Pancreas (tissue), 10 donors: ENCODE measurements at regions not wholly inside any gene's neighbourhood (a gene's known extent, or its start where the extent isn't known, plus 50 kb on each side); places are given as distances from the start of the nearest gene placed in this dataset.

Source experiments
- ATAC-seq, 4 donors: fragments of 200-7000 bp; cut with Tn5 transposase; one replicate each; pipeline versions ENCODE4 v1.8.0 to v1.9.1; 2020; ENCODE audit warnings: mild to moderate bottlenecking in 4 of 4, moderate library complexity in 4 of 4
- DNase-seq, 6 donors: peaks; one replicate each; pipeline ENCODE4 v3.0.0-alpha.2; 2020
- FAIRE-seq: peaks from 2 replicates; lab custom pipeline; 2012; peaks lifted over from hg19 to GRCh38; lab: Jason Lieb, UNC
- H3K27ac ChIP-seq, 4 donors: fragments of 200-600 bp; sonication (generic); 1 replicate in 3 of 4; 2 replicates in 1 of 4; pipeline versions ENCODE4 v1.5.0 to v1.8.0; 2020
- H3K27me3 ChIP-seq, 4 donors: fragments of 200-600 bp; one replicate each; pipeline ENCODE4 v1.8.0; 2021
- H3K36me3 ChIP-seq, 3 donors: fragments of 200-600 bp; sonication (generic) in 1 of 3; one replicate each; pipeline versions ENCODE4 v1.5.0 to v1.8.0; 2020 to 2021
- H3K4me1 ChIP-seq, 3 donors: fragments of 200-600 bp; one replicate each; pipeline ENCODE4 v1.8.0; 2021
- H3K4me3 ChIP-seq, 4 donors: fragments of 200-600 bp; sonication (generic) in 2 of 4; one replicate each; pipeline versions ENCODE4 v1.5.0 to v1.8.0; 2020 to 2021
- H3K9me3 ChIP-seq, 4 donors: fragments of 200-600 bp; one replicate each; pipeline ENCODE4 v1.8.0; 2021
- CTCF ChIP-seq, 4 donors: fragments of 200-600 bp; sonication (generic) in 3 of 4; IDR thresholded peaks; one replicate each; pipeline versions ENCODE4 v1.5.0 to v1.8.0; 2021; ENCODE audit warnings: antibody characterized with exemption in 4 of 4
- WGBS, 2 donors: extraction: QIAGEN DNeasy Blood & Tissue Kit; methylation state at CpG; one replicate each; pipeline ENCODE4 v1.1.7; 2013; 5-methylcytosine and 5-hydroxymethylcytosine counted together
- intact Hi-C, 3 donors: fragments of 100-400 bp; cut with DNase I; formaldehyde crosslinking; loops; one replicate each; pipeline versions ENCODE4 v1.11.1 to v1.14.2; 2022
- donor health status: healthy with polysubstance abuse.
- donor health status: DM: no; HTN: no; CAD: no; lungs with moderate emphysema.
- donor health status: DM: no; HTN: no; CAD: no.
- donor health status: control.
- donor health status: control.
- donor health status: Bipolar disorder and iron deficiency.
- donor health status: DM: yes; HTN: yes; CAD: no.
- donor health status: DM: no; HTN: no; CAD: no.
- donor health status: DM: no; HTN: no; CAD: no.
- donor health status: DM: yes; HTN: yes; CAD: no.

- H3K4me3 ChIP-seq = no peak overlapping the region
- DNase-seq (no peak), ATAC-seq (peak in 2 of 4 donors; percentile 57 to 77)
These were observed 74.7 kb downstream of the SC5D start for GRCh38 chr11:121367001-121367843.

GRCh38 chr11:121367844-121368225 lies 75.3 kb downstream of the SC5D start:
- WGBS, 2 donors = 35 to 46% methylated on average over 2 of the region's 2 CpGs
- H3K27ac ChIP-seq = no peak overlapping the region
- FAIRE-seq (no peak), DNase-seq (no peak), ATAC-seq (no peak)
- no peaks in the 10 kb centered on the region for H3K4me1 ChIP-seq
- H3K9me3 ChIP-seq = no peaks in the 10 kb centered on the region
- H3K4me3 ChIP-seq = no peak overlapping the region
- H3K27me3 ChIP-seq = no peaks in the 10 kb centered on the region
- intact Hi-C loops = no loop called here
- no peaks in the 10 kb centered on the region for H3K36me3 ChIP-seq
- no peak for TF ChIP-seq CTCF (IDR thresholded peaks at IDR 0.05)

More at GRCh38 chr11:121367001-121367843, 74.7 kb downstream of the SC5D start:
- Histone ChIP-seq H3K9me3 (no peaks in the 10 kb centered on the region), H3K27me3 (no peaks in the 10 kb centered on the region), H3K27ac (no peak overlapping the region), H3K36me3 (no peaks in the 10 kb centered on the region), H3K4me1 (no peaks in the 10 kb centered on the region)
- no peak for TF ChIP-seq CTCF (IDR thresholded peaks at IDR 0.05)
- no peak for FAIRE-seq
- WGBS, 2 donors = 54 to 65% methylated on average over 8 of the region's 8 CpGs
- intact Hi-C loops = no loop called here

GRCh38 chr11:121368364-121369240 lies 76.0 kb downstream of the SC5D start:
- H3K27ac ChIP-seq = no peak overlapping the region
- H3K4me1 ChIP-seq = no peaks in the 10 kb centered on the region
- DNase-seq (no peak), FAIRE-seq (no peak), ATAC-seq (no peak)
- no peaks in the 10 kb centered on the region for H3K27me3 ChIP-seq
- H3K36me3 ChIP-seq = no peaks in the 10 kb centered on the region
- H3K9me3 ChIP-seq = no peaks in the 10 kb centered on the region
- no peak for TF ChIP-seq CTCF (IDR thresholded peaks at IDR 0.05)
- no peak overlapping the region for H3K4me3 ChIP-seq
- WGBS, 2 donors = 23 to 30% methylated on average over 8 of the region's 8 CpGs
- intact Hi-C loops = no loop called here

- no peaks in the 10 kb centered on the region for H3K4me1 ChIP-seq
- WGBS, 2 donors = 33 to 43% methylated on average over 3 of the region's 3 CpGs
These were observed 76.8 kb downstream of the SC5D start for GRCh38 chr11:121369366-121369765.

More at GRCh38 chr11:121369366-121369765, 76.8 kb downstream of the SC5D start:
- Histone ChIP-seq H3K36me3 (no peaks in the 10 kb centered on the region), H3K4me3 (no peak overlapping the region), H3K27me3 (no peaks in the 10 kb centered on the region), H3K27ac (no peak overlapping the region), H3K9me3 (no peaks in the 10 kb centered on the region)
- intact Hi-C loops = no loop called here
- no peak for TF ChIP-seq CTCF (IDR thresholded peaks at IDR 0.05)
- FAIRE-seq (no peak), ATAC-seq (no peak), DNase-seq (no peak)
